ENCODE measurements at regions not wholly inside any gene's neighbourhood (a gene's known extent, or its start where the extent isn't known, plus 50 kb on each side); places are given as distances from the start of the nearest gene placed in this dataset.

DNA sequence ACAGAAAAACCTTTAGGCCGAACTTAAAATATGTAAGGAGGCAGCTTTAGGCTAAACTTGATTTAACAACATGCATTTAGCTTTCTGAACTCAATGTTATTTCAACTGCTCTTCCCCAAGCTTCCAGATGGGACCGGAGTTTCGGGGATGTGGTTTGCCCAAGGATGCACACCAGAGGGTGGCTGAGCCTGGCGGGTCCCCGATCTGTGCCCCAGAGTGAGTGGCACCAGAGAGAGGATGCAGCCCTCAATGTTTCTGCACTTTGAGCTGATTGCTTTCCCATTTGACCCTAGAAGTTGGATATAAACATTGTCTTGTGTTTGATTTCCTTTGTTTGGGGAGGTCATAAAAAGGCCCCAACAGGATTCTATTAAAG lies 348.0 kb upstream of the TNRC6C start:
- no peak for DNase-seq
- H3K27me3 Mint-ChIP-seq = peaks cover 5% of the 10 kb centered on the region
- POLR2A ChIA-PET = interaction anchor here (0.6 to 2.4 kb wide), 6 partner anchors 10 to 348 kb away, joined by 3 to 23 read pairs (median 9); partner anchors contain the start of gene TNRC6C

DNA sequence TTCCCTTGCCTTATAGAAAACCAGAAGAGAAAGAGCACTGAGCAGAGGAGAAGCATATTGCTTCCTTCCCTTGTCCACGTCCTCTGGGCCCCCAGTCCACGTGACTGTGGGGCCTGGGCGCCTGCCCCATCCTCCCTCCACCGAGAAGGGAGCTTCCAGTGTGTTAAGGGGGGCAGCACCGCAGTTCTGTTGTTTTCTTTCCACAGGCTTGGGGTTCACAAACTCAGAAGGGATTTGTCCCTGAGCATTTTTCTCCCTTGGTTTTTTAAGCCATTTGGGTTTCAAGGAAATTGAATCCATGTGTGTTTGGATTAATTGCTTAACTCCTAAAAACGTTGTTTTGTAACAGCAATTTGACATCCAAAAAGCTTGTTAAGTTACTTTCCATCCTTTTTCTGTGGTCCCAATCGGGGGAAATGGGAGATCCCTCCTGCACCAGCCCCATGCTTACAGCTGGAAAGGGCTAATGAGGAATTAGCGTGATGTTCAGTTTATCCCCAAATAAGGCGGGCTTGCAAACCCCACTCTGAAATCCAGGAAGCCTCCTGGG lies 347.5 kb upstream of the TNRC6C start:
- H3K4me3 Mint-ChIP-seq = peak overlapping the region; percentile 80

More for the DNA sequence above, 348.0 kb upstream of the TNRC6C start:
- Mint-ChIP-seq H3K9me3 (peaks cover 3% of the 10 kb centered on the region), H3K4me3 (peak overlapping the region; percentile 80), H3K4me1 (peaks cover 17% of the 10 kb centered on the region), H3K36me3 (peaks cover 4% of the 10 kb centered on the region), H3K27ac (peak overlapping the region; percentile 94)
- peak; percentile 38 for ATAC-seq (ENCODE audit: low read depth)

DNA sequence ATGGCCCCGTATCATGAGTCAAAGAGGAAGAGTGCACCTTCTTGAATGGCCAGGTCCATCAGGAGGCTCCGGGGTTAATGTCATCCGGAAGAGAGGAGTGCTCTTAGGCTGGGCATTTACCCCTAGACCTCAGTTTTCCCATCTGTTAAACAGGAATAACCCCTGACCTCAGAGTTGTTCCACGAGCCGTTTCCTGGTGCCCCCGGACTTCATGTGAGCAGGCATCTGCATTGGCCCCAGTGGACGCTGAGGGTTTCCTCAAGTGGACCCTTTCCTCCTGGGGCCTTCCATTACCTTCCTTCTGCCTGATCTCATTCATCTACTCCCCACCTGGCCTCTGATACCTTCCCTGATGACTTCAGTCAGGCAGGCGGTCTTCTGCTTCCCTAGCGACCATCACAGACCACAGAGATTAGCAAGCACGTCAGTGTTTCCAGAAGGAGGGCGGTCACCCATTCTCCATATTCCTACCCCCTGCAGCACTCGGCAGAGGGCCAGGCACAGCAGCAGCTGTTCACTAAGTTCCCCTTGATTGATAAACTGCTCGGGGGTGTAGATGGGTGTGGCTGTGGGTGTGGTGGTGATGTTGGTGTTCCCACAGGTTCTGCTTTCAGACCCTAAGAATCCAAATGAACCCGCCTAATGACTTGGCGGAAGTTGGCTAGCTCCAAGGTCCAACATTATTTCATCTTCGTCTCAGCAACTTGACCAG lies 346.6 kb upstream of the TNRC6C start:
- Mint-ChIP-seq H3K9me3 (peaks cover 3% of the 10 kb centered on the region), H3K27ac (peak overlapping the region; percentile 94), H3K27me3 (peaks cover 3% of the 10 kb centered on the region), H3K4me3 (peak overlapping the region; percentile 80), H3K36me3 (peaks cover 4% of the 10 kb centered on the region), H3K4me1 (peaks cover 17% of the 10 kb centered on the region)
- DNase-seq = no peak
- POLR2A ChIA-PET = interaction anchor here (2.1 to 2.4 kb wide), 2 partner anchors 55 to 346 kb away, joined by 18 to 23 read pairs; partner anchors contain the start of gene TNRC6C
- ATAC-seq (ENCODE audit: low read depth) = no peak

More for the DNA sequence above, 347.5 kb upstream of the TNRC6C start:
- Mint-ChIP-seq H3K36me3 (peaks cover 4% of the 10 kb centered on the region), H3K4me1 (peaks cover 17% of the 10 kb centered on the region), H3K9me3 (peaks cover 3% of the 10 kb centered on the region), H3K27me3 (peaks cover 3% of the 10 kb centered on the region), H3K27ac (peak overlapping the region; percentile 94)
- POLR2A ChIA-PET = interaction anchor here (1.2 to 2.4 kb wide), 5 partner anchors 11 to 347 kb away, joined by 4 to 23 read pairs (median 10); partner anchors contain the start of gene TNRC6C
- DNase-seq (no peak), ATAC-seq (ENCODE audit: low read depth) (no peak)

DNA sequence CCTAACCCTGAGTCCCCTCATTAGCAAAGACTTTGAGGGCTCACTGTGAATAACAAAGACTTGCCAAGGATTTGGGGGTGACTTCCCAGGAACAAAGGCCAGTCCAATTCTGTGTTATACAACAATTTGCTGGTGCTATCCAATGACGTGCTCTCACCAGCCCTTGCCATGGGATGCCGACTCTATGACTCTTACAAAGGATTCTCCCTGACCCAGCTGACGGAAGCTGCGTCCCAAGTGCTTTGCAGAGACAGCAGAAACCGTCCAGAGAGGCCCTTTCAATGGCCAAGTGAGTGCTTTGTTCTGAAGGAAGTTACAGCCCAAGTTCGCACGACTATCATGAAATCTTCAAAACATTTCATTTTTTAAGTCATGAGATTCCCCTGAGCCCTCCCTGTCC lies 345.3 kb upstream of the TNRC6C start:
- Mint-ChIP-seq H3K36me3 (peaks cover 4% of the 10 kb centered on the region), H3K9me3 (peaks cover 3% of the 10 kb centered on the region), H3K4me3 (no peak overlapping the region), H3K27ac (no peak overlapping the region), H3K27me3 (peaks cover 3% of the 10 kb centered on the region), H3K4me1 (peaks cover 25% of the 10 kb centered on the region)
- DNase-seq (no peak), ATAC-seq (ENCODE audit: low read depth) (no peak)
- POLR2A ChIA-PET = no interaction called here

DNA sequence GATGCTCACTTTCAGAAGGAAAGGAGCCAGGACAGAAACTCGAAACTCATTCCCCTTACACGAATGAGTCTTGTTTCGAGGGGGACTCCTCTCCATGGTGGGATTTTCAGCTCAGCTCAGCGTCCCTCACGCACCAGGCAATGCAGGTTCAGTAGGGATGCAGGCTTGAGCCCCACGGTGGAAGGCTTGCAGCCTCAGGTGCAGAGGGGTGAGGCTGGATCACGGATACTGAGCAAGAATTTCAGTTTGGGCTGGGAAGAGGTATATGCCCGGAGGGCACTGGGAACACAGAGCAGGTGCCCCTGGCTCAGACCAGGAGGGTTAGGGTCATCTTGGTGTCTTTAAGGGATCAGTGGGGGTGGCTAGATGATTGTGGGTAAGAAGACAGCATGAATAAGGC lies 344.9 kb upstream of the TNRC6C start:
- ATAC-seq (ENCODE audit: low read depth) = no peak
- Mint-ChIP-seq H3K27ac (peak overlapping the region; percentile 58), H3K4me3 (no peak overlapping the region), H3K27me3 (peaks cover 3% of the 10 kb centered on the region), H3K36me3 (peaks cover 4% of the 10 kb centered on the region), H3K4me1 (peaks cover 29% of the 10 kb centered on the region), H3K9me3 (peaks cover 3% of the 10 kb centered on the region)
- POLR2A ChIA-PET = no interaction called here
- DNase-seq = no peak

DNA sequence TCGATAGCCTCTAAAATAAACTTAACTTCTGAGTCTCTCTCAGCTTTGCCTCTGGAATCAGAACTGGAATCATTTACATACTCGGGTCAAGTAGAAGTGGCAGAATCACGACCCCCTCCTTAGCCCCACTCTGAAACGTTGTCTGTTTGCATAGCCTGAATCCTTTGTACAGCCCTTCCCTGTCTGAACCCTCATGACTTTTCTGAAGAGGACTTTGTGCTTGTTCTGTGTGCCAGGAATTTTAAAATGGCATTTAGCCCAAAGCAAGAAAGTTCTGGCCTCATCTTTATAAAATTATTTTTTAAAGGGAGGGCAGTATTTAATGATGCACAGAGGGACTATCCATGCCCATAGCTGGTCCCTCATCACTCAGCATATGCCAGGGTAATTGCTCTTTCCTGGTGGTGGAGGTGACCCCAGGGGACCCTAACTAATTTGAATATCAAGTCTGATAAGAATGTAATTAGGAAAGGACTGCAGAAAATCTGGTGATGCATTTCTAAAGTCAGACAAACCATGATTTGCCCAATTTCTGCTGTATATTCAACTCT lies 342.7 kb upstream of the TNRC6C start:
- no peak overlapping the region for H3K4me3 Mint-ChIP-seq
- no peak for DNase-seq
- ATAC-seq (ENCODE audit: low read depth) = no peak
- H3K27ac Mint-ChIP-seq = no peak overlapping the region
- no peaks in the 10 kb centered on the region for H3K9me3 Mint-ChIP-seq
- POLR2A ChIA-PET = no interaction called here
- peaks cover 2% of the 10 kb centered on the region for H3K36me3 Mint-ChIP-seq
- peaks cover 3% of the 10 kb centered on the region for H3K27me3 Mint-ChIP-seq
- H3K4me1 Mint-ChIP-seq = peaks cover 24% of the 10 kb centered on the region

DNA sequence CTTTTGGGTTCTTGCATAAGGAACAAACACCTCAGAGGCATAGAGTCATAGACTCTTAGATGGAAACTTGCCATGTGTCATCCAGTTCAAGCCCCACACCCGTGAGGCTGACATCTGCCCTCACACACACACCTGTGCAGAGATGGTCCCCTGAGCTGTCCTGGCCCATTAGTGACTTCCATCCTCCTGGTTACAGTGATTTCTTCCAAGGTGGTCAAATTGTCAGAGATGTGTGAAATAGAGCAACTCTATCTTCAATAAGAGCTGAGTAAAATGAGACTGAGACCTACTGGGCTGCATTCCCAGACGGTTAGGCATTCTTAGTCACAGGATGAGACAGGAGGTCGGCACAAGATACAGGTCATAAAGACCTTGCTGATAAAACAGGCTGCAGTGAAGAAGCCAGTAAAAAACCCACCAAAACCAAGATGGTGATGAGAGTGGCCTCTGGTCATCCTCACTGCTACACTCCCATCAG lies 342.2 kb upstream of the TNRC6C start:
- no peak overlapping the region for H3K4me3 Mint-ChIP-seq
- H3K9me3 Mint-ChIP-seq = peaks cover 2% of the 10 kb centered on the region
- ATAC-seq (ENCODE audit: low read depth) = no peak
- peaks cover 20% of the 10 kb centered on the region for H3K4me1 Mint-ChIP-seq
- H3K27ac Mint-ChIP-seq = no peak overlapping the region
- DNase-seq = no peak
- peaks cover 3% of the 10 kb centered on the region for H3K27me3 Mint-ChIP-seq
- peaks cover 2% of the 10 kb centered on the region for H3K36me3 Mint-ChIP-seq
- POLR2A ChIA-PET = no interaction called here

DNA sequence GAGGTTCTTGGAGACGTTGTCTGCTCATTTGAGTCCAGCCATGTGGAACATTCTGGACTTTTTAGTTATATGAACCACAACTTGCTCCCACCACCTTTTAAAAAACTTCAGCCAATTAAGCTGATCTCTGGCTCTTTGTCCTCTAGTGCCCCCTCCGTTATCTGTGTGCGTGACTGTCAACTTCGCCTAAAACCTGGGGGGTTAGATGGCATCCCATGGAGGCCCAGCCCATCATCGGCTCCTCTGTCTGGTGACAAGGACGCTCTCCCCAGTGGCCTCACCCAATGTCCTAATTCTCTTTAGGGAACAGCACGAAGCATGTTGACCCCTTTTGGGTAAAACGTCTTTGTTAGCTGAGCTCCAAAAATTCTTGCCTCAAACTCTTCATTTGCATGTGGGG lies 341.0 kb upstream of the TNRC6C start:
- H3K4me1 Mint-ChIP-seq = peaks cover 17% of the 10 kb centered on the region
- ATAC-seq (ENCODE audit: low read depth) = no peak
- POLR2A ChIA-PET = interaction anchor here (1.7 kb wide), 1 partner anchor 49 kb away, joined by 8 read pairs; no protein-coding TSS in a partner anchor
- H3K27ac Mint-ChIP-seq = peak overlapping the region; percentile 82
- H3K4me3 Mint-ChIP-seq = no peak overlapping the region
- DNase-seq = no peak
- H3K36me3 Mint-ChIP-seq = peaks cover 2% of the 10 kb centered on the region
- H3K27me3 Mint-ChIP-seq = peaks cover 3% of the 10 kb centered on the region
- peaks cover 2% of the 10 kb centered on the region for H3K9me3 Mint-ChIP-seq

DNA sequence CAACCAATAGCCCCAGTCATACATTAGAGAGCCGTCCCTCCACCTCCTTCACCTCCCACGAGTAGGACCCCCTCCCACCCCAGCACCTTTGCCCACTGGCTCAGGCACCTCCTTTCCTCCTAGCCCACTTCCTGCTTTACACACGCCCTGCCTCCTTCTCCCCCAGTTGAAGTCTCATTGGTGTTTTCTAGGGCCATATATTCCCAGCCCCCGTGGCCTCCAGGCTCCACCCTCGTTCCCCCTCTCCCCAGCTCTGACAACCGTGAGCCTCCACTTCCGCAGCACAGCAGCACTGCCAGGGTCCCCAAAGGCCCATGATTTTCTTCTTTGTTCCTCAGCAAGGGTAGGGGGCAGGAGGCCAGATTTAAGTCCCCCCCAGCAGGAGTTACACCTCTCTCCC lies 340.3 kb upstream of the TNRC6C start:
- DNase-seq (peak; percentile 50), ATAC-seq (ENCODE audit: low read depth) (peak; percentile 95)
- peaks cover 2% of the 10 kb centered on the region for H3K9me3 Mint-ChIP-seq
- peak overlapping the region; percentile 82 for H3K27ac Mint-ChIP-seq
- peaks cover 17% of the 10 kb centered on the region for H3K4me1 Mint-ChIP-seq
- H3K36me3 Mint-ChIP-seq = peaks cover 2% of the 10 kb centered on the region
- peaks cover 3% of the 10 kb centered on the region for H3K27me3 Mint-ChIP-seq
- H3K4me3 Mint-ChIP-seq = peak overlapping the region; percentile 63
- POLR2A ChIA-PET = interaction anchor here (1.7 kb wide), 1 partner anchor 49 kb away, joined by 8 read pairs; no protein-coding TSS in a partner anchor

DNA sequence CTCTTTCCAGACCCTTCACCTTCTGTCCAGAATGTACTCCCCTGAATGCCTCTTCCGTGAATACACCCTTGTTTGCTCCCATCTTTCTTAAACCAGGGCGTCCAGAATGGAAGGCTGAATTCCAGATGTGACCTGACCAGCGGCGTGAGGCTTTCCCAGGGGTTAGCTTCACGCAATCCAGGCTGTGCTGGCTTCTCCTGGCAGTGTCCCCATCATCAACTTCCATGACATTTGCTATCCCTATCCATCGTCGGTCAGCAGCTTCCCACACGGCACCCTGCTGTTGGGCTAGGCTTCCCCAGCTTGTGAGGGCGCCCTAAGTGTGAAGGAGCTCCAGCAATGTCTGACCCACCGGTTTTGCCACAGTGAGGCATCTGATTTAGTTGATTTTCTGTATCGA lies 339.8 kb upstream of the TNRC6C start:
- ATAC-seq (ENCODE audit: low read depth) (no peak), DNase-seq (no peak)
- POLR2A ChIA-PET = interaction anchor here (1.7 kb wide), 1 partner anchor 48 kb away, joined by 8 read pairs; no protein-coding TSS in a partner anchor
- peak overlapping the region; percentile 82 for H3K27ac Mint-ChIP-seq
- peaks cover 17% of the 10 kb centered on the region for H3K4me1 Mint-ChIP-seq
- peaks cover 2% of the 10 kb centered on the region for H3K36me3 Mint-ChIP-seq
- peaks cover 2% of the 10 kb centered on the region for H3K9me3 Mint-ChIP-seq
- H3K27me3 Mint-ChIP-seq = peaks cover under 1% of the 10 kb centered on the region
- peak overlapping the region; percentile 63 for H3K4me3 Mint-ChIP-seq

DNA sequence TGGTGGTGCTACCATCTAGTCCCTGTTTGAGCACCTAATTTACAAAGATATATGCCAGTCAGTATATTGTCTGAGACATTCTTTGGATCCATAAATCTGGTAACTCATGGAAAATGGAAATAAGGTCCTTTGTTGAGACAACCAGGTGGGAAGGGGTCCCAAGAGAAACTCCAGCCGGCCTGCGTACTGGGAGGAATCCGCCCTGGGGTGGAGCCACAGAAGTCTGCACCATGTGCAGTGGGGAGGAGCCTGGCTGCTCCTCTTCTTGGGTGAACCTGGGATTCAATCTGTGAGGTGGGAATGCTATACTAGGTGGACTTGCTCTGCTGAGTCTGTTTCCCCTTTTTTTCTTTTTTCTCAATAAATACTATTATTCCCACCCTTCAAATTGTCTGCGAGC lies 339.2 kb upstream of the TNRC6C start:
- DNase-seq = no peak
- POLR2A ChIA-PET = no interaction called here
- Mint-ChIP-seq H3K9me3 (peaks cover 2% of the 10 kb centered on the region), H3K4me1 (peaks cover 17% of the 10 kb centered on the region), H3K36me3 (peaks cover 2% of the 10 kb centered on the region), H3K27me3 (no peaks in the 10 kb centered on the region), H3K4me3 (no peak overlapping the region), H3K27ac (no peak overlapping the region)
- no peak for ATAC-seq (ENCODE audit: low read depth)

DNA sequence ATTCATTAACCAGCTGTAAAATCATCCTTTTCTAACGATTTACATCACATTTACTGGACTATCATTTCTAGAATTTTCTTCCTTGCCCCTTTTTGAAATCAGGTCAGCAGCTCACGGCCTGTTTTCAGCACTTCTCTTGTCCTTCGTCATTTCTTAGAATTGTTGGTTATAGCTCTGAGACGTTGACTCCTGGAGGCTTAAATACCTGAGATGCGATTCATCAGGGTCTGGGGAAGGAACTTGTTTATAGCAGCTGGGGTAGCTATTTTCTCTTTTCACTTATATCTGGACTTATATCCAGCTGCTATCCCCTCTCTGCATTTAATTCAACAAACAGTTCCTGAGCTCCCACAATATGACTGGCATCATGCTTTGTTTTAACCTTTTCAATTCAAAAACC lies 338.7 kb upstream of the TNRC6C start:
- Mint-ChIP-seq H3K4me3 (no peak overlapping the region), H3K9me3 (peaks cover 2% of the 10 kb centered on the region), H3K27ac (no peak overlapping the region), H3K36me3 (peaks cover 2% of the 10 kb centered on the region), H3K27me3 (no peaks in the 10 kb centered on the region), H3K4me1 (peaks cover 17% of the 10 kb centered on the region)
- POLR2A ChIA-PET = no interaction called here
- no peak for DNase-seq
- ATAC-seq (ENCODE audit: low read depth) = no peak

DNA sequence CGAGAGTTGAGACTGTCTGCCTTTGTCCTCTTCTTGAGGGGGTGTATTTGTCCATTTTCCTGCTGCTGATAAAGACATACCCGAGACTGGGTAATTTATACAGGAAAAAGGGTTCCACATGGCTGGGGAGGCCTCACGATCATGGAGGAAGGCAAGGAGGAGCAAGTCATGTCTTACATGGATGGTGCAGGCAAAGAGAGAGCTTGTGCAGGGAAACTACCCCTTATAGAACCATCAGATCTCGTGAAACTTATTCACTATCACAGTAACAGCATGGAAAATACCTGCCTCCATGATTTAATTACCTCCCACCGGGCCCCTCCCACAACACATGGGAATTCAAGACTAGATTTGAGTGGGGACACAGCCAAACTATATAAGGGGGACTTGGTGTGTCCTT lies 338.2 kb upstream of the TNRC6C start:
- no peak for ATAC-seq (ENCODE audit: low read depth)
- POLR2A ChIA-PET = no interaction called here

More for the DNA sequence above, 338.2 kb upstream of the TNRC6C start:
- no peaks in the 10 kb centered on the region for H3K27me3 Mint-ChIP-seq
- H3K9me3 Mint-ChIP-seq = peaks cover 2% of the 10 kb centered on the region
- peaks cover 2% of the 10 kb centered on the region for H3K36me3 Mint-ChIP-seq
- no peak overlapping the region for H3K4me3 Mint-ChIP-seq
- peaks cover 17% of the 10 kb centered on the region for H3K4me1 Mint-ChIP-seq
- H3K27ac Mint-ChIP-seq = no peak overlapping the region
- DNase-seq = no peak

Data from activated naive CD8-positive, alpha-beta T cell treated with anti-CD3 and anti-CD28 coated beads, Interleukin-2, amount 10 ng/mL, durations not matched to agents 7 days and 5 days (primary cell).